ENCODE measurements at regions not wholly inside any gene's neighbourhood (a gene's known extent, or its start where the extent isn't known, plus 50 kb on each side); places are given as distances from the start of the nearest gene placed in this dataset.

DNA sequence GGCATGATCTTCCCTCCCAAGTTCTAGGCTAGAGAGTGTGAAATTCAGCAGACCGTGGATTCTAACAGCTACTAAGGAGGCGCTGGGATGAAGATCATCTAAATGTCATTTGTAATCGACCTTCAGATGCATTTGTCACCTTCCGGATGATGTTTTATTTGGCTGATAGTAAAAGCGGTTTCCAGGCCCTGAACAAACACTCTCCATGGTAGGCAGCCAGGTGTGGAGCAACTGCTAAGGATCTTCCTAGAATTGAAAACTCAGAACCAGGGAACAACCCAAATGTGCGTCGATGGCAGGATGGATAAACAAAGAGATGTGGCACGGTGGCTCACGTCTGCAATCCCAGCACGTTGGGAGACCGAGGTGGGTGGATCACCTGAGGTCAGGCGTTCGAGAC, 107.2 kb upstream of the CACNA1A start:
- no peak for TF ChIP-seq CTCF (IDR thresholded peaks at IDR 0.05; ENCODE audit: borderline replicate concordance, extremely low read depth, low read length, poor library complexity, severe bottlenecking)
- TF ChIP-seq EZH2 (IDR thresholded peaks at IDR 0.05; ENCODE audit: borderline replicate concordance, low read depth, low read length, severe bottlenecking): no peak
